ENCODE measurements at regions not wholly inside any gene's neighbourhood (a gene's known extent, or its start where the extent isn't known, plus 50 kb on each side); places are given as distances from the start of the nearest gene placed in this dataset.

DNA sequence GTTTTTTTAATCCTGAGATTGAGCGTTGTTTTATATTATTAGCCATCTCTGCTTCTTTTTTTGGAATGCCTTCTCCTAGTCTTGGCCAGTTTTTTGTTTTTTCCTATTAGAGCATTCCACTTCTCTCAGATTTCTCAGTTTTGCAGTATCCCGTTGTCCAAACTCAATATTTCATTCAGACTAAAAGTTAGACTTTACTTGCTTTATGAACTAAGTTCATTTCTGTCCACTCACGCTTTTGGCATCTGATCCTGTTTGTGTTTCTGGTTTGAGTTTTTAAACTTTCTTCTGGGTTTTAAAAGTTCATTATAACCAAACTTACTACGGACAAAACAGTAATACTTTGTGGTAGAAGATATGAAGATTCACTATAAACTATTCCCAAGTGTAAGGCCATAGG is 288.3 kb upstream of the MPDZ start:
- Histone ChIP-seq H3K4me3 (ENCODE audit: low read length) (no peak overlapping the region), H3K79me2 (ENCODE audit: control insufficient read depth, low read length) (no peaks in the 10 kb centered on the region), H3K36me3 (ENCODE audit: control insufficient read depth, low read length) (no peaks in the 10 kb centered on the region), H3K27ac (ENCODE audit: low read depth, low read length) (no peak overlapping the region), H3K9me3 (ENCODE audit: control insufficient read depth, insufficient read depth, low read length) (no peaks in the 10 kb centered on the region), H3K9me2 (replicated peaks; ENCODE audit: control insufficient read depth, low read length) (no peaks in the 10 kb centered on the region), H4K20me1 (ENCODE audit: control insufficient read depth, insufficient read depth, low read depth, low read length) (no peaks in the 10 kb centered on the region), H3K4me2 (ENCODE audit: low read length) (no peak overlapping the region), H3K4me1 (ENCODE audit: control insufficient read depth, low read length) (no peaks in the 10 kb centered on the region), H3F3A (ENCODE audit: control insufficient read depth, insufficient read depth) (no peaks in the 10 kb centered on the region), H3K27me3 (ENCODE audit: control insufficient read depth, low read length) (no peaks in the 10 kb centered on the region)
- TF ChIP-seq, protein P1, sequence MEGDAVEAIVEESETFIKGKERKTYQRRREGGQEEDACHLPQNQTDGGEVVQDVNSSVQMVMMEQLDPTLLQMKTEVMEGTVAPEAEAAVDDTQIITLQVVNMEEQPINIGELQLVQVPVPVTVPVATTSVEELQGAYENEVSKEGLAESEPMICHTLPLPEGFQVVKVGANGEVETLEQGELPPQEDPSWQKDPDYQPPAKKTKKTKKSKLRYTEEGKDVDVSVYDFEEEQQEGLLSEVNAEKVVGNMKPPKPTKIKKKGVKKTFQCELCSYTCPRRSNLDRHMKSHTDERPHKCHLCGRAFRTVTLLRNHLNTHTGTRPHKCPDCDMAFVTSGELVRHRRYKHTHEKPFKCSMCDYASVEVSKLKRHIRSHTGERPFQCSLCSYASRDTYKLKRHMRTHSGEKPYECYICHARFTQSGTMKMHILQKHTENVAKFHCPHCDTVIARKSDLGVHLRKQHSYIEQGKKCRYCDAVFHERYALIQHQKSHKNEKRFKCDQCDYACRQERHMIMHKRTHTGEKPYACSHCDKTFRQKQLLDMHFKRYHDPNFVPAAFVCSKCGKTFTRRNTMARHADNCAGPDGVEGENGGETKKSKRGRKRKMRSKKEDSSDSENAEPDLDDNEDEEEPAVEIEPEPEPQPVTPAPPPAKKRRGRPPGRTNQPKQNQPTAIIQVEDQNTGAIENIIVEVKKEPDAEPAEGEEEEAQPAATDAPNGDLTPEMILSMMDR (IDR thresholded peaks at IDR 0.05; ENCODE audit: low read depth, low read length, poor library complexity, severe bottlenecking): no peak
- no peak for TF ChIP-seq EZH2phosphoT487 (IDR thresholded peaks at IDR 0.05; ENCODE audit: borderline replicate concordance, low read length)

DNA sequence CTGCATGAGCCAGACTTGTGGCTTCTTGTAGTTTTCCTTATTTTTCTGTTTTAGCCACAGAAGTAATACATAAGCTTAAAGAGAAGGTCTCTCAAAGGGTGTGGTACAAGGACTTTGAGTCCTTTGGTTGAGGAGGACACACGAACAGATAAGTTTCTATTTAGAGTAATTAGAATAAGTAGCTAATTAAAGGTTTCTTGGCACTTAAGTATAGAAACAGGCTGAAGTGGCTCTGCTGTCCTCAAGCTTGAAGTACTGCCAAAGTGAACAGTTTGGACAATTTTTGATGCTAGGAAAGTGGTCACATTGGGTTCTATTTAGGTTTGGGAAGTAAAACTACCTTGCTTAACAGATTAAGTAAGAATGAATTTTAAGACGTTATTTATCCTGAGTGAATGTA is 278.3 kb upstream of the MPDZ start:
- Histone ChIP-seq H3F3A (ENCODE audit: control insufficient read depth, insufficient read depth) (no peaks in the 10 kb centered on the region), H3K9me2 (replicated peaks; ENCODE audit: control insufficient read depth, low read length) (no peaks in the 10 kb centered on the region), H3K36me3 (ENCODE audit: control insufficient read depth, low read length) (no peaks in the 10 kb centered on the region), H3K79me2 (ENCODE audit: control insufficient read depth, low read length) (no peaks in the 10 kb centered on the region), H3K27me3 (ENCODE audit: control insufficient read depth, low read length) (no peaks in the 10 kb centered on the region), H3K4me1 (ENCODE audit: control insufficient read depth, low read length) (no peaks in the 10 kb centered on the region), H3K27ac (ENCODE audit: low read depth, low read length) (no peak overlapping the region), H4K20me1 (ENCODE audit: control insufficient read depth, insufficient read depth, low read depth, low read length) (no peaks in the 10 kb centered on the region), H3K4me2 (ENCODE audit: low read length) (no peak overlapping the region), H3K9me3 (ENCODE audit: control insufficient read depth, insufficient read depth, low read length) (no peaks in the 10 kb centered on the region), H3K4me3 (ENCODE audit: low read length) (no peak overlapping the region)
- TF ChIP-seq EZH2phosphoT487 (IDR thresholded peaks at IDR 0.05; ENCODE audit: borderline replicate concordance, low read length): no peak
- TF ChIP-seq, protein P1 (IDR thresholded peaks at IDR 0.05; ENCODE audit: low read depth, low read length, poor library complexity, severe bottlenecking): no peak

DNA sequence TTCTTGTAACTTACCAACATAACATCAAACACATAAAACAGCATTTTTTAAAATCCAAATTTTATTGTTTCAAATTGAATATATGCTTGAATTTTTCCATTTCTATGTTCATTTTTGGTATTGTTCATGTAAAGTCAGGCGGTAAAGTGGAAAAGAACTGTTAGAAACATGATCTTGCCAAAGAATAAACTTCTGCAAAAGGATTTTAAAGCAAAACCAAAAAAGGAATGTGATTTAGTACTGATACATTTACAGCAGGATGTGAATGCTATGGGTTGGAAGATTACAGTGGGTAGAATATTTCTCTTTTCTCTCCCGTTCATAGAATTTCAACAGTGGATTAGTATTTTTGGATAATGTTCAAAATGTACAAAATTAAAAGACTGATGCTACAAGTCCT is 277.2 kb upstream of the MPDZ start:
- H3K4me1 ChIP-seq (ENCODE audit: control insufficient read depth, low read length): no peaks in the 10 kb centered on the region
- no peaks in the 10 kb centered on the region for H3F3A ChIP-seq (ENCODE audit: control insufficient read depth, insufficient read depth)
- H3K79me2 ChIP-seq (ENCODE audit: control insufficient read depth, low read length): no peaks in the 10 kb centered on the region
- H3K4me3 ChIP-seq (ENCODE audit: low read length): no peak overlapping the region
- H3K27me3 ChIP-seq (ENCODE audit: control insufficient read depth, low read length): no peaks in the 10 kb centered on the region
- no peaks in the 10 kb centered on the region for H4K20me1 ChIP-seq (ENCODE audit: control insufficient read depth, insufficient read depth, low read depth, low read length)
- H3K4me2 ChIP-seq (ENCODE audit: low read length): no peak overlapping the region
- H3K9me2 ChIP-seq (replicated peaks; ENCODE audit: control insufficient read depth, low read length): no peaks in the 10 kb centered on the region
- no peaks in the 10 kb centered on the region for H3K9me3 ChIP-seq (ENCODE audit: control insufficient read depth, insufficient read depth, low read length)
- H3K27ac ChIP-seq (ENCODE audit: low read depth, low read length): no peak overlapping the region
- TF ChIP-seq, protein P1 (IDR thresholded peaks at IDR 0.05; ENCODE audit: low read depth, low read length, poor library complexity, severe bottlenecking): no peak
- TF ChIP-seq EZH2phosphoT487 (IDR thresholded peaks at IDR 0.05; ENCODE audit: borderline replicate concordance, low read length): no peak
- H3K36me3 ChIP-seq (ENCODE audit: control insufficient read depth, low read length): no peaks in the 10 kb centered on the region

Data from DOHH2 (cell line).